ENCODE measurements at regions not wholly inside any gene's neighbourhood (a gene's known extent, or its start where the extent isn't known, plus 50 kb on each side); places are given as distances from the start of the nearest gene placed in this dataset.

DNA sequence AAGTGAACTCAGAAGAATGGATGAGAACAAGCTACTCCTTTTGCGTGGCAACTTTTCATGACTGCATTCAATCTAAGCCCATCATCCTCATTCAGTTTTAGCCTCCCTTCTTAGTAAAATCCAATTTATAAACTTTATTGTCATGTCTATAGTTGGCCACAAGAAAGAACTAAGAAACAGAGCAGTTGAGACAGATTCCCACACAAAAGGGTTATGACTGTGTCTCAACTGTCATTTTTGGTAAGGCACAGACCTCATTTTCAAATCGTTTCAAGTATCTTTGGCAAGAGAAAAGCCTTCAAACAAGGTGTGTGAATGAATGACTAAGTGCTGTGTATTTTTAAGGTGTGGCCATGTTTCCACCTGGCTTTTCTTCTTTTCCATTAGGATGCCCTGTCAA lies 84.2 kb upstream of the CREB5 start:
- Histone ChIP-seq H3K4me1 (no peaks in the 10 kb centered on the region), H2AFZ (replicated peaks) (no peak overlapping the region), H3K9me3 (ENCODE audit: low read depth) (no peaks in the 10 kb centered on the region), H3F3A (ENCODE audit: low read depth) (no peaks in the 10 kb centered on the region), H4K20me1 (ENCODE audit: low read depth) (no peaks in the 10 kb centered on the region), H3K36me3 (no peaks in the 10 kb centered on the region), H3K9ac (no peak overlapping the region), H3K79me2 (ENCODE audit: low read depth) (no peaks in the 10 kb centered on the region), H3K4me3 (no peak overlapping the region), H3K27ac (no peak overlapping the region), H3K4me2 (no peak overlapping the region), H3K27me3 (no peaks in the 10 kb centered on the region)
- H3K36me3 Mint-ChIP-seq: no peaks in the 10 kb centered on the region
- no peak for DNase-seq (ENCODE audit: low spot score)
- no peaks in the 10 kb centered on the region for H3K9me3 Mint-ChIP-seq
- no peak for TF ChIP-seq EZH2phosphoT487 (IDR thresholded peaks at IDR 0.05)
- no peak for TF ChIP-seq EZH2 (IDR thresholded peaks at IDR 0.05)
- TF ChIP-seq, protein P1, sequence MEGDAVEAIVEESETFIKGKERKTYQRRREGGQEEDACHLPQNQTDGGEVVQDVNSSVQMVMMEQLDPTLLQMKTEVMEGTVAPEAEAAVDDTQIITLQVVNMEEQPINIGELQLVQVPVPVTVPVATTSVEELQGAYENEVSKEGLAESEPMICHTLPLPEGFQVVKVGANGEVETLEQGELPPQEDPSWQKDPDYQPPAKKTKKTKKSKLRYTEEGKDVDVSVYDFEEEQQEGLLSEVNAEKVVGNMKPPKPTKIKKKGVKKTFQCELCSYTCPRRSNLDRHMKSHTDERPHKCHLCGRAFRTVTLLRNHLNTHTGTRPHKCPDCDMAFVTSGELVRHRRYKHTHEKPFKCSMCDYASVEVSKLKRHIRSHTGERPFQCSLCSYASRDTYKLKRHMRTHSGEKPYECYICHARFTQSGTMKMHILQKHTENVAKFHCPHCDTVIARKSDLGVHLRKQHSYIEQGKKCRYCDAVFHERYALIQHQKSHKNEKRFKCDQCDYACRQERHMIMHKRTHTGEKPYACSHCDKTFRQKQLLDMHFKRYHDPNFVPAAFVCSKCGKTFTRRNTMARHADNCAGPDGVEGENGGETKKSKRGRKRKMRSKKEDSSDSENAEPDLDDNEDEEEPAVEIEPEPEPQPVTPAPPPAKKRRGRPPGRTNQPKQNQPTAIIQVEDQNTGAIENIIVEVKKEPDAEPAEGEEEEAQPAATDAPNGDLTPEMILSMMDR (IDR thresholded peaks at IDR 0.05): no peak
- no peak overlapping the region for H3K27ac Mint-ChIP-seq
- no peaks in the 10 kb centered on the region for H3K4me1 Mint-ChIP-seq
- H3K4me3 Mint-ChIP-seq: no peak overlapping the region
- no peaks in the 10 kb centered on the region for H3K27me3 Mint-ChIP-seq (ENCODE audit: insufficient read depth, low read depth)

DNA sequence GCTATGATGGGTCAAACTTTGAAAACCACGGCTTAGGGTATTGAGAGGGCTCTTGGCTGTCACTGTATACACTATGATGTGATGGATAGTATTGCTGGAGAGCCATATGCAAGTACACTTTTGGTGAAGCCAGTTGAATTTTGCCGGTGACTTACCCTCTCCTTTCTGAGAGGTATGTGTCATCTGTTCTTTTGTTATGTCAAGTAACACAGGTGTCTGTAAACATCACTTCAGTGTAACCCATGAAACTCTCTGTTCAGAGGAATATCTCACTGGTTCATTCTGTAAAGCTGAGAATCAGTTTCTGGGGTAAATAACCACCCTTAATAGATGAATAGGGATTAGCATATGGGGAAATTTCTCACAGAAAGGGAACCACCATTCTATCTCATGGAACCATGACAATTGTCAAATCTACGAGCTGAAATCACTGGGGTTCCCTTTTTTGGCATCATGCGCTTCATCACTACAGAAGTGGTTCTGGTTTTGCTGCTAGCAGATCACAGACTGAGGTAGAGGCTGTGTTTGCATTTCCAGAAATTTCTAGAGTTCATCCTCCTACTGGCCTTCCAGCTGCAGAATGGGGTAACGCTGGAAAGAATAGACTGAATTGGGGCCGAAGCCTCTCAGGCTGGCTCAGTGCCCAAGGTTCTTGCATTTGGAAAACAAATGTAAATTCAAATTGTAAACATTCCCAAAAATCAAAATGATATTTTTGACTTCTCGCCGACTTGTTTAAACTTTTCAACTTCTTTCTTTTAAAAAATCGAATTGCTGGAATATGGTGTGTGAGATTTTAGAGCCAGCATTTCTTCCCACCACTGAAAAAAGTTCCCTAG lies 83.3 kb upstream of the CREB5 start:
- Histone ChIP-seq H3K9me3 (ENCODE audit: low read depth) (no peaks in the 10 kb centered on the region), H3K27ac (no peak overlapping the region), H3K4me1 (no peaks in the 10 kb centered on the region), H2AFZ (replicated peaks) (no peak overlapping the region), H3K4me2 (no peak overlapping the region), H3K9ac (no peak overlapping the region), H3K27me3 (no peaks in the 10 kb centered on the region), H4K20me1 (ENCODE audit: low read depth) (no peaks in the 10 kb centered on the region), H3K4me3 (no peak overlapping the region), H3F3A (ENCODE audit: low read depth) (no peaks in the 10 kb centered on the region), H3K79me2 (ENCODE audit: low read depth) (no peaks in the 10 kb centered on the region), H3K36me3 (no peaks in the 10 kb centered on the region)
- Mint-ChIP-seq H3K4me3 (no peak overlapping the region), H3K27ac (no peak overlapping the region), H3K9me3 (no peaks in the 10 kb centered on the region), H3K4me1 (no peaks in the 10 kb centered on the region), H3K36me3 (no peaks in the 10 kb centered on the region), H3K27me3 (ENCODE audit: insufficient read depth, low read depth) (no peaks in the 10 kb centered on the region)
- DNase-seq (ENCODE audit: low spot score): no peak
- TF ChIP-seq, protein P1 (IDR thresholded peaks at IDR 0.05): no peak

DNA sequence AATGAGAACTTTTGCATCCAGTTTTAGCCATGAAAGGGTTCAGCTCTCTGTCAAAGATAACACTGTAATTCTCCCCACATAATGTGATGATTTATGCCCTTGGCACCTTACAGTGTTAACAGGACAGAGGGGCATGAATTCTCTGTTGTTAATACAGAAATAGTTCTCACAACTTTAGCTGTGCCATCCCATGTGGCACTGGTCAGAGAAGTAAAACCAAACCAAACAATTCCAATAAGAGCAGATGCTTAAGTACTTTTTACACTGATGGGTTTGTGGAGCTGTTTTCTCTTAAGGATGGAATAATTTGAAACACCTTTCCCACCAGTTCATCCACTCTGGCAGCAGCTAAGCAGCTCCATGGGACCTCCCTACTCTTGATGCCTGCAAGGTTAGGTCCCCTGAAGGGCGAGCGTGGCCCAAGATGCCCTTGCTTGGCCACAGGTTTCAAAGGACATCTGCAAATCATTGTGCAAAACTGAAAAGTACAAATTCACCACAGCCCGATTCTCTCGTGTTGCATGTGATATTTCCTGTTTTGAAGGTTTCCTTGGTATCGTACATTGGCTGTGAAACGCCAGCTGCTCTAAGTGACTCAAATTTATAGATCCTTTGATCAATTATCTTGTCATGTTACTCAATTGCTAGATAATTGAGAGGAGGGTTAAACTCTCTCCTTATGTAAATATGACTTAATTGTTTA lies 82.5 kb upstream of the CREB5 start:
- H3K4me3 ChIP-seq: no peak overlapping the region

More for the DNA sequence above, 82.5 kb upstream of the CREB5 start:
- DNase-seq (ENCODE audit: low spot score): no peak
- Mint-ChIP-seq H3K27ac (no peak overlapping the region), H3K4me3 (no peak overlapping the region), H3K4me1 (no peaks in the 10 kb centered on the region), H3K27me3 (ENCODE audit: insufficient read depth, low read depth) (no peaks in the 10 kb centered on the region), H3K9me3 (peaks cover 3% of the 10 kb centered on the region), H3K36me3 (no peaks in the 10 kb centered on the region)
- Histone ChIP-seq H2AFZ (replicated peaks) (no peak overlapping the region), H3K27ac (no peak overlapping the region), H3K36me3 (no peaks in the 10 kb centered on the region), H3K27me3 (no peaks in the 10 kb centered on the region), H3F3A (ENCODE audit: low read depth) (no peaks in the 10 kb centered on the region), H4K20me1 (ENCODE audit: low read depth) (no peaks in the 10 kb centered on the region), H3K4me1 (no peaks in the 10 kb centered on the region), H3K9me3 (ENCODE audit: low read depth) (no peaks in the 10 kb centered on the region), H3K9ac (no peak overlapping the region), H3K4me2 (no peak overlapping the region), H3K79me2 (ENCODE audit: low read depth) (no peaks in the 10 kb centered on the region)
- TF ChIP-seq EZH2 (IDR thresholded peaks at IDR 0.05): no peak
- TF ChIP-seq, protein P1 (IDR thresholded peaks at IDR 0.05): no peak
- no peak for TF ChIP-seq EZH2phosphoT487 (IDR thresholded peaks at IDR 0.05)

Data from neural progenitor cell (in vitro differentiated cells).